WTC11 (cell line): ENCODE measurements at regions not wholly inside any gene's neighbourhood (a gene's known extent, or its start where the extent isn't known, plus 50 kb on each side); places are given as distances from the start of the nearest gene placed in this dataset.

Experiments used
- ATAC-seq: fragments of 200-7000 bp; cut with Tn5 transposase; 2 replicates; pipeline ENCODE4 v1.10.0; 2021; ENCODE audit warnings: mild to moderate bottlenecking, moderate library complexity
- CTCF ChIA-PET: fragments of 300-600 bp; sonication (Branson Sonifier 250); formaldehyde crosslinking; loops from one replicate; lab custom pipeline; 2021; ENCODE audit warnings: antibody characterized with exemption; lab: Charles Lee
- POLR2A ChIA-PET: fragments of 350-600 bp; sonication (Branson Sonifier 250); formaldehyde crosslinking; loops from one replicate; lab custom pipeline; 2021; ENCODE audit warnings: antibody characterized with exemption; lab: Charles Lee
- DNase-seq: peaks from one replicate; pipeline ENCODE4 v3.0.0; 2021; ENCODE audit warnings: low spot score
- H3K27ac Mint-ChIP-seq: 2 replicates; pipeline ENCODE4 v1.8.0; 2021; ENCODE audit warnings: mixed read lengths
- H3K27me3 Mint-ChIP-seq: 2 replicates; pipeline ENCODE4 v1.8.0; 2021; ENCODE audit warnings: low read depth, mild to moderate bottlenecking, moderate library complexity, mixed read lengths
- H3K36me3 Mint-ChIP-seq: 2 replicates; pipeline ENCODE4 v1.8.0; 2021; ENCODE audit warnings: mixed read lengths
- H3K4me1 Mint-ChIP-seq: 2 replicates; pipeline ENCODE4 v1.8.0; 2022; ENCODE audit warnings: mixed read lengths
- H3K4me3 Mint-ChIP-seq: 2 replicates; pipeline ENCODE4 v1.8.0; 2021; ENCODE audit warnings: mild to moderate bottlenecking, moderate library complexity, mixed read lengths
- H3K9me3 Mint-ChIP-seq: 2 replicates; pipeline ENCODE4 v1.8.0; 2021; ENCODE audit warnings: mixed read lengths
- CREB1 ChIP-seq: sonication (generic); formaldehyde crosslinking; IDR thresholded peaks from 2 replicates; pipeline ENCODE4 v1.8.0; 2023; ENCODE audit warnings: mild to moderate bottlenecking, missing genetic modification reagents
- ELF4 ChIP-seq: sonication (generic); formaldehyde crosslinking; IDR thresholded peaks from 2 replicates; pipeline ENCODE4 v1.8.1; 2022; ENCODE audit warnings: low read depth, mild to moderate bottlenecking, moderate library complexity, missing genetic modification reagents
- ESRRA ChIP-seq: sonication (generic); formaldehyde crosslinking; IDR thresholded peaks from 2 replicates; pipeline ENCODE4 v1.8.1; 2022; ENCODE audit warnings: mild to moderate bottlenecking, missing genetic modification reagents, borderline replicate concordance
- GRHL2 ChIP-seq: fragments of 250-450 bp; sonication (Bioruptor Pico); IDR thresholded peaks from 2 replicates; pipeline ENCODE4 v1.8.0; 2022; ENCODE audit warnings: mild to moderate bottlenecking, moderate library complexity; ENCODE audit not compliant: insufficient replicate concordance, severe bottlenecking
- HMGXB4 ChIP-seq: sonication (generic); formaldehyde crosslinking; IDR thresholded peaks from 2 replicates; pipeline ENCODE4 v1.8.1; 2023; ENCODE audit warnings: mild to moderate bottlenecking, moderate library complexity, missing genetic modification reagents
- NFE2L1 ChIP-seq: sonication (generic); formaldehyde crosslinking; IDR thresholded peaks from 2 replicates; pipeline ENCODE4 v1.8.1; 2023; ENCODE audit warnings: missing genetic modification reagents
- SMAD3 ChIP-seq: sonication (generic); formaldehyde crosslinking; IDR thresholded peaks from 2 replicates; pipeline ENCODE4 v1.8.0; 2022; ENCODE audit warnings: missing genetic modification reagents, mild to moderate bottlenecking, borderline replicate concordance
- ZNF281 ChIP-seq: sonication (generic); formaldehyde crosslinking; IDR thresholded peaks from 2 replicates; pipeline ENCODE4 v1.8.0; 2023; ENCODE audit warnings: mild to moderate bottlenecking, missing genetic modification reagents
- ZNF423 ChIP-seq: fragments of 250-450 bp; sonication (Bioruptor Pico); IDR thresholded peaks from 2 replicates; pipeline ENCODE4 v2.1.2; 2022; ENCODE audit warnings: mild to moderate bottlenecking, moderate library complexity
- TF ChIP-seq, protein P1 (sequence below): sonication (generic); formaldehyde crosslinking; conservative IDR thresholded peaks from 2 replicates; pipeline ENCODE4 v1.8.1; 2022; ENCODE audit warnings: mild to moderate bottlenecking, missing genetic modification reagents
- TF ChIP-seq, protein P2 (sequence below): fragments of 250-450 bp; sonication (Bioruptor Pico); IDR thresholded peaks from 2 replicates; pipeline ENCODE4 v1.9.0; 2021; ENCODE audit warnings: mild to moderate bottlenecking
- TF ChIP-seq, protein P3 (sequence below): fragments of 250-450 bp; sonication (Bioruptor Pico); IDR thresholded peaks from 2 replicates; pipeline ENCODE4 v2.1.2; 2022; ENCODE audit warnings: mild to moderate bottlenecking, moderate library complexity
- TF ChIP-seq, protein P4 (sequence below): sonication (generic); formaldehyde crosslinking; IDR thresholded peaks from 2 replicates; pipeline ENCODE4 v1.8.1; 2023; ENCODE audit warnings: mild to moderate bottlenecking, missing genetic modification reagents
- TF ChIP-seq, protein P5 (sequence below): sonication (generic); formaldehyde crosslinking; IDR thresholded peaks from 2 replicates; pipeline ENCODE4 v1.8.0; 2022; ENCODE audit warnings: mild to moderate bottlenecking, missing genetic modification reagents
- TF ChIP-seq, protein P6 (sequence below): fragments of 250-450 bp; sonication (Bioruptor Pico); IDR thresholded peaks from 2 replicates; pipeline ENCODE4 v1.9.0; 2021; ENCODE audit warnings: moderate library complexity, mild to moderate bottlenecking, inconsistent platforms, borderline replicate concordance
- TF ChIP-seq, protein P7 (sequence below): sonication (generic); formaldehyde crosslinking; IDR thresholded peaks from 2 replicates; pipeline ENCODE4 v1.8.0; 2022; ENCODE audit warnings: mild to moderate bottlenecking, missing genetic modification reagents
- TF ChIP-seq, protein P8 (sequence below): sonication (generic); formaldehyde crosslinking; IDR thresholded peaks from 2 replicates; pipeline ENCODE4 v1.8.1; 2023; ENCODE audit warnings: mild to moderate bottlenecking, missing genetic modification reagents, borderline replicate concordance

GRCh38 chrX:151818828-151819227 is 84.3 kb downstream of the CNGA2 start (continued):
- TF ChIP-seq, protein P1, sequence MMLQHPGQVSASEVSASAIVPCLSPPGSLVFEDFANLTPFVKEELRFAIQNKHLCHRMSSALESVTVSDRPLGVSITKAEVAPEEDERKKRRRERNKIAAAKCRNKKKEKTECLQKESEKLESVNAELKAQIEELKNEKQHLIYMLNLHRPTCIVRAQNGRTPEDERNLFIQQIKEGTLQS (CRISPR knock-in tag): no peak
- TF ChIP-seq HMGXB4 (CRISPR knock-in tag) (no peak), SMAD3 (CRISPR knock-in tag) (no peak), ZNF423 (CRISPR knock-in tag) (no peak)
- TF ChIP-seq, protein P2, sequence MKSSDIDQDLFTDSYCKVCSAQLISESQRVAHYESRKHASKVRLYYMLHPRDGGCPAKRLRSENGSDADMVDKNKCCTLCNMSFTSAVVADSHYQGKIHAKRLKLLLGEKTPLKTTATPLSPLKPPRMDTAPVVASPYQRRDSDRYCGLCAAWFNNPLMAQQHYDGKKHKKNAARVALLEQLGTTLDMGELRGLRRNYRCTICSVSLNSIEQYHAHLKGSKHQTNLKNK (CRISPR knock-in tag): no peak
- TF ChIP-seq, protein P3, sequence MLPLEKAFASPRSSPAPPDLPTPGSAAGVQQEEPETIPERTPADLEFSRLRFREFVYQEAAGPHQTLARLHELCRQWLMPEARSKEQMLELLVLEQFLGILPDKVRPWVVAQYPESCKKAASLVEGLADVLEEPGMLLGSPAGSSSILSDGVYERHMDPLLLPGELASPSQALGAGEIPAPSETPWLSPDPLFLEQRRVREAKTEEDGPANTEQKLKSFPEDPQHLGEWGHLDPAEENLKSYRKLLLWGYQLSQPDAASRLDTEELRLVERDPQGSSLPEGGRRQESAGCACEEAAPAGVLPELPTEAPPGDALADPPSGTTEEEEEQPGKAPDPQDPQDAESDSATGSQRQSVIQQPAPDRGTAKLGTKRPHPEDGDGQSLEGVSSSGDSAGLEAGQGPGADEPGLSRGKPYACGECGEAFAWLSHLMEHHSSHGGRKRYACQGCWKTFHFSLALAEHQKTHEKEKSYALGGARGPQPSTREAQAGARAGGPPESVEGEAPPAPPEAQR (CRISPR knock-in tag): no peak

- CTCF ChIA-PET: no interaction called here
- POLR2A ChIA-PET: no interaction called here
- ATAC-seq: no peak
- peaks cover 10% of the 10 kb centered on the region for H3K4me1 Mint-ChIP-seq
- no peak overlapping the region for H3K4me3 Mint-ChIP-seq
- no peak for DNase-seq
- no peak overlapping the region for H3K27ac Mint-ChIP-seq
- no peaks in the 10 kb centered on the region for H3K9me3 Mint-ChIP-seq
- no peaks in the 10 kb centered on the region for H3K27me3 Mint-ChIP-seq
- H3K36me3 Mint-ChIP-seq: no peaks in the 10 kb centered on the region
- TF ChIP-seq, protein P4, sequence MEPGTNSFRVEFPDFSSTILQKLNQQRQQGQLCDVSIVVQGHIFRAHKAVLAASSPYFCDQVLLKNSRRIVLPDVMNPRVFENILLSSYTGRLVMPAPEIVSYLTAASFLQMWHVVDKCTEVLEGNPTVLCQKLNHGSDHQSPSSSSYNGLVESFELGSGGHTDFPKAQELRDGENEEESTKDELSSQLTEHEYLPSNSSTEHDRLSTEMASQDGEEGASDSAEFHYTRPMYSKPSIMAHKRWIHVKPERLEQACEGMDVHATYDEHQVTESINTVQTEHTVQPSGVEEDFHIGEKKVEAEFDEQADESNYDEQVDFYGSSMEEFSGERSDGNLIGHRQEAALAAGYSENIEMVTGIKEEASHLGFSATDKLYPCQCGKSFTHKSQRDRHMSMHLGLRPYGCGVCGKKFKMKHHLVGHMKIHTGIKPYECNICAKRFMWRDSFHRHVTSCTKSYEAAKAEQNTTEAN (CRISPR knock-in tag): no peak
- TF ChIP-seq, protein P5, sequence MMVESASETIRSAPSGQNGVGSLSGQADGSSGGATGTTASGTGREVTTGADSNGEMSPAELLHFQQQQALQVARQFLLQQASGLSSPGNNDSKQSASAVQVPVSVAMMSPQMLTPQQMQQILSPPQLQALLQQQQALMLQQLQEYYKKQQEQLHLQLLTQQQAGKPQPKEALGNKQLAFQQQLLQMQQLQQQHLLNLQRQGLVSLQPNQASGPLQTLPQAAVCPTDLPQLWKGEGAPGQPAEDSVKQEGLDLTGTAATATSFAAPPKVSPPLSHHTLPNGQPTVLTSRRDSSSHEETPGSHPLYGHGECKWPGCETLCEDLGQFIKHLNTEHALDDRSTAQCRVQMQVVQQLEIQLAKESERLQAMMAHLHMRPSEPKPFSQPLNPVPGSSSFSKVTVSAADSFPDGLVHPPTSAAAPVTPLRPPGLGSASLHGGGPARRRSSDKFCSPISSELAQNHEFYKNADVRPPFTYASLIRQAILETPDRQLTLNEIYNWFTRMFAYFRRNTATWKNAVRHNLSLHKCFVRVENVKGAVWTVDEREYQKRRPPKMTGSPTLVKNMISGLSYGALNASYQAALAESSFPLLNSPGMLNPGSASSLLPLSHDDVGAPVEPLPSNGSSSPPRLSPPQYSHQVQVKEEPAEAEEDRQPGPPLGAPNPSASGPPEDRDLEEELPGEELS (CRISPR knock-in tag): no peak
- no peak for TF ChIP-seq ELF4 (CRISPR knock-in tag)
- TF ChIP-seq, protein P6, sequence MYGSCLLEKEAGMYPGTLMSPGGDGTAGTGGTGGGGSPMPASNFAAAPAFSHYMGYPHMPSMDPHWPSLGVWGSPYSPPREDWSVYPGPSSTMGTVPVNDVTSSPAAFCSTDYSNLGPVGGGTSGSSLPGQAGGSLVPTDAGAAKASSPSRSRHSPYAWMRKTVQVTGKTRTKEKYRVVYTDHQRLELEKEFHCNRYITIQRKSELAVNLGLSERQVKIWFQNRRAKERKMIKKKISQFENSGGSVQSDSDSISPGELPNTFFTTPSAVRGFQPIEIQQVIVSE (CRISPR knock-in tag): no peak
- TF ChIP-seq, protein P7, sequence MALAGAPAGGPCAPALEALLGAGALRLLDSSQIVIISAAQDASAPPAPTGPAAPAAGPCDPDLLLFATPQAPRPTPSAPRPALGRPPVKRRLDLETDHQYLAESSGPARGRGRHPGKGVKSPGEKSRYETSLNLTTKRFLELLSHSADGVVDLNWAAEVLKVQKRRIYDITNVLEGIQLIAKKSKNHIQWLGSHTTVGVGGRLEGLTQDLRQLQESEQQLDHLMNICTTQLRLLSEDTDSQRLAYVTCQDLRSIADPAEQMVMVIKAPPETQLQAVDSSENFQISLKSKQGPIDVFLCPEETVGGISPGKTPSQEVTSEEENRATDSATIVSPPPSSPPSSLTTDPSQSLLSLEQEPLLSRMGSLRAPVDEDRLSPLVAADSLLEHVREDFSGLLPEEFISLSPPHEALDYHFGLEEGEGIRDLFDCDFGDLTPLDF: no peak
- TF ChIP-seq ZNF281: no peak
- TF ChIP-seq ESRRA: no peak
- no peak for TF ChIP-seq GRHL2
- no peak for TF ChIP-seq NFE2L1
- TF ChIP-seq CREB1: no peak
- TF ChIP-seq, protein P8, sequence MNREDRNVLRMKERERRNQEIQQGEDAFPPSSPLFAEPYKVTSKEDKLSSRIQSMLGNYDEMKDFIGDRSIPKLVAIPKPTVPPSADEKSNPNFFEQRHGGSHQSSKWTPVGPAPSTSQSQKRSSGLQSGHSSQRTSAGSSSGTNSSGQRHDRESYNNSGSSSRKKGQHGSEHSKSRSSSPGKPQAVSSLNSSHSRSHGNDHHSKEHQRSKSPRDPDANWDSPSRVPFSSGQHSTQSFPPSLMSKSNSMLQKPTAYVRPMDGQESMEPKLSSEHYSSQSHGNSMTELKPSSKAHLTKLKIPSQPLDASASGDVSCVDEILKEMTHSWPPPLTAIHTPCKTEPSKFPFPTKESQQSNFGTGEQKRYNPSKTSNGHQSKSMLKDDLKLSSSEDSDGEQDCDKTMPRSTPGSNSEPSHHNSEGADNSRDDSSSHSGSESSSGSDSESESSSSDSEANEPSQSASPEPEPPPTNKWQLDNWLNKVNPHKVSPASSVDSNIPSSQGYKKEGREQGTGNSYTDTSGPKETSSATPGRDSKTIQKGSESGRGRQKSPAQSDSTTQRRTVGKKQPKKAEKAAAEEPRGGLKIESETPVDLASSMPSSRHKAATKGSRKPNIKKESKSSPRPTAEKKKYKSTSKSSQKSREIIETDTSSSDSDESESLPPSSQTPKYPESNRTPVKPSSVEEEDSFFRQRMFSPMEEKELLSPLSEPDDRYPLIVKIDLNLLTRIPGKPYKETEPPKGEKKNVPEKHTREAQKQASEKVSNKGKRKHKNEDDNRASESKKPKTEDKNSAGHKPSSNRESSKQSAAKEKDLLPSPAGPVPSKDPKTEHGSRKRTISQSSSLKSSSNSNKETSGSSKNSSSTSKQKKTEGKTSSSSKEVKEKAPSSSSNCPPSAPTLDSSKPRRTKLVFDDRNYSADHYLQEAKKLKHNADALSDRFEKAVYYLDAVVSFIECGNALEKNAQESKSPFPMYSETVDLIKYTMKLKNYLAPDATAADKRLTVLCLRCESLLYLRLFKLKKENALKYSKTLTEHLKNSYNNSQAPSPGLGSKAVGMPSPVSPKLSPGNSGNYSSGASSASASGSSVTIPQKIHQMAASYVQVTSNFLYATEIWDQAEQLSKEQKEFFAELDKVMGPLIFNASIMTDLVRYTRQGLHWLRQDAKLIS (CRISPR knock-in tag): no peak
These were observed 86.7 kb downstream of the CNGA2 start for GRCh38 chrX:151821226-151821625.
